Brain microvascular endothelial cell (primary cell): ENCODE measurements at regions not wholly inside any gene's neighbourhood (a gene's known extent, or its start where the extent isn't known, plus 50 kb on each side); places are given as distances from the start of the nearest gene placed in this dataset.

Experiments
- DNase-seq: peaks from one replicate; pipeline ENCODE4 v3.0.0-alpha.2; 2020
- H3K27ac ChIP-seq: fragments of 250-450 bp; sonication (Bioruptor Pico); 2 replicates; pipeline ENCODE4 v1.5.1; 2020; ENCODE audit warnings: mild to moderate bottlenecking, moderate library complexity
- H3K27me3 ChIP-seq: fragments of 250-450 bp; sonication (Bioruptor Pico); replicated peaks from 2 replicates; pipeline ENCODE4 v1.5.1; 2020; ENCODE audit warnings: mild to moderate bottlenecking
- H3K36me3 ChIP-seq: fragments of 250-450 bp; sonication (Bioruptor Pico); replicated peaks from 2 replicates; pipeline ENCODE4 v1.5.1; 2020; ENCODE audit warnings: mild to moderate bottlenecking
- H3K4me3 ChIP-seq: 2 replicates; pipeline ENCODE4 v1.5.1; 2011; ENCODE audit warnings: low read depth, mild to moderate bottlenecking, control low read depth, low read length, moderate library complexity
- in situ Hi-C: cut with HindIII; loops from 2 replicates; pipeline ENCODE4 v1.10.0; 2017; ENCODE audit warnings: low sequenced_read_pairs, low pct_ligation_motif_present
- TF ChIP-seq, protein P1 (sequence below): IDR thresholded peaks from 2 replicates; pipeline ENCODE4 v1.5.1; 2011; ENCODE audit warnings: low read depth, mild to moderate bottlenecking, moderate library complexity, low read length, control low read depth, inconsistent platforms; ENCODE audit errors: missing control alignments

DNA sequence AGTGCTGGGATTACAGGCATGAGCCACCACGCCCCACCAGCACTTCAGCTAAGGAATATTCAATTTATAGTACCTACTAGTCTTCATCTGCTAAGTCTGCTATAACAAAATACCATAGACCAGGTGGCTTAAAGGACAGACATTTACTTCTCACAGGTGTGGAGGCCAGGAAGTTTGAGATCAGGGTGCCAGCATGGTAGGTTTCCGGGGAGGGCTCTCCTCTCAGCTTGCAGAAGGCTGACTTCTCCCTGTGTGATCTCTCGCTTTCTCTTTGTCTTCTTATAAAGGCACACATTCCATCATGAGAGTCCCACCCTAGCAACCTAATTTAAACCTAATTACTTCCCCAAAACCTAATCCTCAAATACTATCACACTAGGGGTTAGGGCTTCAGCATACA, 433.0 kb downstream of the INSC start:
- in situ Hi-C loops, result no loop called here
- no peak overlapping the region for H3K27ac ChIP-seq
- no peaks in the 10 kb centered on the region for H3K27me3 ChIP-seq
- DNase-seq, result no peak
- TF ChIP-seq, protein P1, sequence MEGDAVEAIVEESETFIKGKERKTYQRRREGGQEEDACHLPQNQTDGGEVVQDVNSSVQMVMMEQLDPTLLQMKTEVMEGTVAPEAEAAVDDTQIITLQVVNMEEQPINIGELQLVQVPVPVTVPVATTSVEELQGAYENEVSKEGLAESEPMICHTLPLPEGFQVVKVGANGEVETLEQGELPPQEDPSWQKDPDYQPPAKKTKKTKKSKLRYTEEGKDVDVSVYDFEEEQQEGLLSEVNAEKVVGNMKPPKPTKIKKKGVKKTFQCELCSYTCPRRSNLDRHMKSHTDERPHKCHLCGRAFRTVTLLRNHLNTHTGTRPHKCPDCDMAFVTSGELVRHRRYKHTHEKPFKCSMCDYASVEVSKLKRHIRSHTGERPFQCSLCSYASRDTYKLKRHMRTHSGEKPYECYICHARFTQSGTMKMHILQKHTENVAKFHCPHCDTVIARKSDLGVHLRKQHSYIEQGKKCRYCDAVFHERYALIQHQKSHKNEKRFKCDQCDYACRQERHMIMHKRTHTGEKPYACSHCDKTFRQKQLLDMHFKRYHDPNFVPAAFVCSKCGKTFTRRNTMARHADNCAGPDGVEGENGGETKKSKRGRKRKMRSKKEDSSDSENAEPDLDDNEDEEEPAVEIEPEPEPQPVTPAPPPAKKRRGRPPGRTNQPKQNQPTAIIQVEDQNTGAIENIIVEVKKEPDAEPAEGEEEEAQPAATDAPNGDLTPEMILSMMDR, result no peak
- no peak overlapping the region for H3K4me3 ChIP-seq
- H3K36me3 ChIP-seq, result no peaks in the 10 kb centered on the region

DNA sequence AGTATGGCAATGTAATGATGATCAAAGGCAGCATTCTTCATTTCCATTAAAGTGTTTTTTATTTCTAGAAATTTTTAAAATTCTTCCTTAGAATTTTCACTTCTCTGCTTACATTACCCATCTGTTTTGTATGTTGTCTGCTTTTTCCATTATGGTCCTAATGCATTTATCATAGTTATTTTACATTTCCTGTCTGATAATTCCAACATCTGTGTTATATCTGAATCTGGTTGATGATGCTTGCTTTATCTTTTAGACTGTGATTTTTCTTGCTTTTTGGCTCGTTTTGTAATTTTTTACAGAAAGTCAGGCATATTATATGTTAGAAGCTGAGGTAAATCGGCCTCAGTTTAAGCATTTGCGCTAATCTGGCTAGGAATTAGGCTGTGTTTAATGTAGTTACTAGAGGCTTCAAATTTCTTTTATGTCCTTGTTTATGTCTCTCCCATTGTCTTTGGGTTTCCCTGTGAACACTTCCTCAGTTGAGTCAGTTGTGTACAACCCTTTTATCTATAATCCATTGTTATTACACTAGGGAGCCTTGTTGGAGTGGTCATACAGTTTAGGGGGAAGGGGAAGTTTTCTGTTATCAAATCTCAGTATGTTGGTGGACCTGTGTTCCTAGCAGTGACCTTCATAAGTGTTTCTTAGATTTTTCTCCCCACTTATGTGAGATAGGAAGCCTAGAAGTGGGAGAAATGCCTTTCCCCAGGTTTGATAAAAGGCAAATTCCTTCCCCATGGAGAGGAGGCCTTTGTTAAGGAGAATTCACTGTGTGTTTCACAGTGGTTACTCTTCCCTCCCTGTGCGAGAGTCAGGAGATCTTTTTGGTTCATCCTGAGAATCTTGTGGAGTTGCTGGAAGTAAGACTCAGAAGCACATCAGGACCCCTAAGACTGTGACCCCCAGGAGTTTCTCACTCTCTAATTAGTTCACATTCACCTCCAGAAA, 437.5 kb downstream of the INSC start:
- Histone ChIP-seq H3K36me3 (no peaks in the 10 kb centered on the region), H3K4me3 (no peak overlapping the region), H3K27ac (no peak overlapping the region), H3K27me3 (no peaks in the 10 kb centered on the region)
- DNase-seq, result no peak
- in situ Hi-C loops, result no loop called here
- TF ChIP-seq, protein P1, result no peak

DNA sequence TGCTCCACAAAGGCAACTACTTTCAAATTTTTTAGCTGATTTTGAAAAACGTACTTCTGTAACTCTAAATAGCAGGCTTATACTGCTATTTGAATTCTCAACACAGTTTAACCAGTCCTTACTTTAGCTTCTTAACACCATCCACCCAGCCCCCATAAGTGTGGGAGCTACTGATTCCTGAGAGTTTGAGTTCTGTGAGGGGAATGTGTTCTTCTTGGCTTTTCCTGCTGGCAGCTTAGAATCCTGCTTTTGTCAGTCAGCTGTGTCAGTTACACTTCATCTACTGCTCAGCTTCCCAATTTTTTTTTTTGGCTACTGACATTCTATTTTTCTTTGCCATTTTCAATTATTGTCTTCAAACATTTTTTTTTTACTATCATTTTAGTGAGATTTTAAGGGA, 440.4 kb downstream of the INSC start:
- Histone ChIP-seq H3K27ac (no peak overlapping the region), H3K4me3 (no peak overlapping the region), H3K36me3 (no peaks in the 10 kb centered on the region), H3K27me3 (no peaks in the 10 kb centered on the region)
- TF ChIP-seq, protein P1, result no peak
- no peak for DNase-seq
- in situ Hi-C loops, result no loop called here

DNA sequence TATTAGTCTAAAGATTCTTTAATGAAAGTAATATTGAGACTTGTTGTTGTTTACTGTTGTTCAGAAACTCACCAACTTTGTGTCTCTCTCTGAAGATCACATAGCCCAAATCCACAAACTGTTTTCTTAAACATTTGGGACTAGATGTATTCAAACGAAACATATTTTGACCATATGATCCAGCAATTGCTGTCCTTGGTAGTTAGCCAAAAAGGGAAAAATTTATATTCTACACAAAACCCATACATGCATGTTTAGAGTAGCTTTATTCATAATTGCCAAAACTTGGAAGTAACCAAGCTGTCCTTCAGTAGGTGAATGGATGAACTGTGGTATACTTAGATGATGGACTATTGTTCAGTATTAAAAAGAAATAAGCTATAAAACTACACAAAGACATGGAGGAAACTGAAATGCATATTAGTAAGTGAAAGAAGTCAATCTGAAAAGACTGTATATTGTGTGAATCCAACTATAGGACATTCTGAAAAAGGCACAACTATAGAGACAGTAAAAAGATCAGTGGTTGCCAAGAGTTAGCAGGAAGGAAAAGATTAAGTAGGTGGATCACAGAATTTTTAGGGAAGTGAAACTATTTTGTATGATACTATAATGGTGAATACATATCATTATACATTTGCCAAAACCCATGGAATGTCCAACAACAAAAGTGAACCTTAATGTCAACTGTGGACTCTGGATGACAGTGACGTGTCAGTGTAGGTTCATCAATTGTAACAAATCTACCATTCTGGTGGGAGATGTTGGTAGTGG, 442.9 kb downstream of the INSC start:
- DNase-seq, result no peak
- Histone ChIP-seq H3K27me3 (no peaks in the 10 kb centered on the region), H3K4me3 (no peak overlapping the region), H3K36me3 (no peaks in the 10 kb centered on the region), H3K27ac (no peak overlapping the region)
- TF ChIP-seq, protein P1, result no peak
- in situ Hi-C loops, result no loop called here

DNA sequence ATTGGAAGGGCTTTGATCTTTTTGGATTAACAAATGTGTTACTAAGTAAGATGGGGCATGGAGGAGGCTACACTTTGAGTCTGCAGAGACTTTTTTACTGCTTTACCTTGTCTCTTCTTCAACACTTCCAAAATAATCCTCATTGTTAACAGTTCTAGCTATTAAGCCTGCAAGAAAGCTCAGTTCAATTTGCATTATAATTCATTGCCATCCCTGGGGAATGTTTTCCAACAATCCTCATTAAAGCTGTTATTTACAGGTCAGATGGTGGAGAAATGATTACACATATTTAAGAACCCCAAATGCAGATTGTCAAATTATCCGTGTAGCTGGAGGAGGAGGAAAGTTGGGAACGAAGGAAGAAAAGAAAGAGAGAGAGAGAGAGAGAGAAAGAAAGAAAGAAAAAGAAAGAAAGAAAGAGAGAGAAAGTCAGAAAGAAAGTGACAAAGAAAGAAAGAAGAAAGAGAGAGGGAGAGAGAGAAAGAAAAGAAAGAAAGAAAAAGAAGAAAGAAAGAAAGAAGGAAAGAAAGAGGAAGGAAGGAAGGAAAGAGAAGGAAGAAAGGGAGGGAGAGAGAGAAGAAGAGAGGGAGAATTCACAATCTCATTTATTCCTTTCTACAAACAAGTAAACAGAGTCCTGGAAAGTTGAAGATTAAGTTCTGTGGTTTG, 443.9 kb downstream of the INSC start:
- Histone ChIP-seq H3K27me3 (no peaks in the 10 kb centered on the region), H3K36me3 (no peaks in the 10 kb centered on the region), H3K27ac (no peak overlapping the region), H3K4me3 (no peak overlapping the region)
- in situ Hi-C loops, result no loop called here
- TF ChIP-seq, protein P1, result no peak
- no peak for DNase-seq
